HUES48 (cell line): ENCODE measurements at regions not wholly inside any gene's neighbourhood (a gene's known extent, or its start where the extent isn't known, plus 50 kb on each side); places are given as distances from the start of the nearest gene placed in this dataset.
A peak's percentile ranks its signal among the peaks of the same experiment; 100 is the strongest.

Experiments
- H3K27ac ChIP-seq: one replicate; pipeline ENCODE4 v1.7.0; 2013; ENCODE audit warnings: low read depth, low read length, inconsistent platforms
- H3K27me3 ChIP-seq: 2 replicates; pipeline ENCODE4 v1.6.1; 2013; ENCODE audit warnings: mild to moderate bottlenecking, low read length; ENCODE audit not compliant: control insufficient read depth, insufficient read depth
- H3K36me3 ChIP-seq: 2 replicates; pipeline ENCODE4 v1.6.1; 2013; ENCODE audit warnings: low read length; ENCODE audit not compliant: control insufficient read depth, insufficient read depth
- H3K4me1 ChIP-seq: 2 replicates; pipeline ENCODE4 v1.6.1; 2013; ENCODE audit warnings: mild to moderate bottlenecking, low read length; ENCODE audit not compliant: control insufficient read depth, insufficient read depth
- H3K4me3 ChIP-seq: 2 replicates; pipeline ENCODE4 v1.5.1; 2013; ENCODE audit warnings: mild to moderate bottlenecking, low read depth, low read length
- H3K9ac ChIP-seq: 2 replicates; pipeline ENCODE4 v1.6.1; 2013; ENCODE audit warnings: mild to moderate bottlenecking, low read depth, low read length, moderate library complexity
- H3K9me3 ChIP-seq: 2 replicates; pipeline ENCODE4 v1.6.1; 2013; ENCODE audit warnings: low read length; ENCODE audit not compliant: control insufficient read depth, insufficient read depth

DNA sequence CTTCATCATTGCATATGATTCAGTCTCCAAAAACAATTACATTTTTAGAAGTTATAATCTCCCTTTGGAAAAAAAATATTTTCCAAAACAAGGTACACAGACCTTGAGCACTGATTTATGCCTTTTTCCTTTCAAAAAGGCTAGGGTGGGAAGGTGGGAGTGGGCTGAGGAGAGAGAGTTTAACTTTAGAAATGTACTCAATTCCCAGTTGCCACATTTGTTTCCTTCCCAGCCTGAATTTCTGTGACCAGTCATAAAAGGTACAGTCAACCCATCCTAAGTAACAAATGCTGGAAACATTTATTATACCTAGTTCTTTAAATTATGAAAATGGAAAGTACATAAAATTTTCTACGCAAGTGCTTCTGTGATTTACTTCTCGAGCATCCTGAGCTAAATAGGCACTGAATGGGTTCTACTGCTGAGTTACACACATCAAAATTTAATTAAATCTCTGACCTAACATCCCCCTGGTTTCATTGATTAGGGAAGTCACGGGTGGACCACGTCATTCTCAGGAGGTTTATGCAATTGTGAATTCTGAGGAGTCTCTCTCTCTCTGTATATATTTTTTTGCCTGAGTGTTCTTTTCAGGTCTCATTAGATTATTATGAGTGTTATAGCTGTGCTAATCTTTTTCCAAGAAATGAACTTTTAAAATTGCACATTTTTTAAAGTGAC, 371.8 kb downstream of the BTG1 start:
- Histone ChIP-seq H3K27ac (no peak overlapping the region), H3K36me3 (no peaks in the 10 kb centered on the region), H3K4me1 (peaks cover 2% of the 10 kb centered on the region; the same call in 1 of the 2 replicates), H3K27me3 (no peaks in the 10 kb centered on the region), H3K9me3 (0 out of 2 replicates have a peak, but pooled peaks cover 4% of the 10 kb centered on the region), H3K9ac (no peak overlapping the region), H3K4me3 (no peak overlapping the region)

DNA sequence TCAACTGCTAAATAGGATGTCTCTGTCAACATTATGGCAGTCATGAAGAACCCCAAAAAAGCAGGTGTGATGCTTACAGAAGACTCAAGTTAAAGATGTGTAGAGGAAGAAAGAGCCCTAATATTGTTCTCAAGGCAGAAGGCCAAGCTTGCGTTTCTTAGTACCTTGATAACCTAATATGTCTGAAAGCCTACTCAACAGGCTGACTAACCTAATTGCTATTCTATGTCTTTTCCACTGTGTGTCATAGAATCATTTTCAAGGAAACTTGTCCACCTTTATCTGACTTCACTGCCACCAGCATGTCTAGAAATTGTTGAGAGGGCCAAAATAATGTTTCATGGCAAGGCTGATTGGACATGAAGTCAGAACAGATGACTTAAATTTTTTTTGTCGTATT, 373.2 kb downstream of the BTG1 start:
- Histone ChIP-seq H3K36me3 (no peaks in the 10 kb centered on the region), H3K27ac (no peak overlapping the region), H3K9ac (no peak overlapping the region), H3K9me3 (0 out of 2 replicates have a peak, but pooled peaks cover 4% of the 10 kb centered on the region), H3K4me1 (no peaks in the 10 kb centered on the region; the same call in 1 of the 2 replicates), H3K27me3 (no peaks in the 10 kb centered on the region), H3K4me3 (no peak overlapping the region)

DNA sequence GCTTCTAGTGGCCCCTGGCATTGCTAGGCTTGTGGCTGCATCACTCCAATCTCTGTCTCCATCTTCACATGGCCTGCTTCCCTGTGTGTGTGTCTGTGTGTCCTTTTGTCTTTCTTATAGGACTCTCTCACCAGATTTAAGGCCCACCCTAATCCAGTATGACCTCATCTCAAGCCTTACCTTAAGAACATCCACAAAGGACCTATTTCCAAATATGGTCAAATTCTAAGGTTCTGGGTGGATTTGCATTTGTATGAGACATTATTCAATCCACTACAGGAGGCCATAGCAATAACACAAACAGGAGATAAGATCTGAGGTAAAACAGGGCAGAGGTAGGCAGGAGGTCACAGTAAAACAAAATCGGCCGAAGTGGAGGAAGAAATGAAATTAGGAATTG, 375.9 kb downstream of the BTG1 start:
- H3K27ac ChIP-seq = peak overlapping the region; percentile 36
- 0 out of 2 replicates have a peak, but pooled peaks cover 4% of the 10 kb centered on the region for H3K9me3 ChIP-seq
- no peak overlapping the region for H3K9ac ChIP-seq
- no peaks in the 10 kb centered on the region; the same call in 1 of the 2 replicates for H3K4me1 ChIP-seq
- H3K27me3 ChIP-seq = no peaks in the 10 kb centered on the region
- H3K4me3 ChIP-seq = no peak overlapping the region
- H3K36me3 ChIP-seq = no peaks in the 10 kb centered on the region

DNA sequence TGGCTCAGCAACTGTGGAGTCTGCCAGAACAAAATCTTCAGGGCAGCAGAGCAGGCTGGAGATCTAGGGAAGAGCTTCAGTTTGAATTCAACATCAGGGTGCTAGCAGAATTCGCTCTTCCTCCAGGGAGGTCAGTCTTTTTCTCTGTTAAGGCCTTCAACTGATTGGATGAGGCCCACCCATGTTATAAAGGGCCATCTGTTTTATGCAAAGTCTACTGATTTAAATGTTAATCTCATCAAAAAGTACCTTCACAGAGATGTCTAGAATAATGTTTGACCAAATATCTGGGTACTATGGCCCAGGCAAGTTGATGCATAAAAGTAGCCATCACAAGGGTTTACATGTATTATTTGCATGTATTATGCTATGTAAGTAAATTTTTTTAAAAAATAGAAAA, 378.4 kb downstream of the BTG1 start:
- Histone ChIP-seq H3K4me3 (no peak overlapping the region), H3K27ac (no peak overlapping the region), H3K9me3 (0 out of 2 replicates have a peak, but pooled peaks cover 4% of the 10 kb centered on the region), H3K4me1 (no peaks in the 10 kb centered on the region; the same call in 1 of the 2 replicates), H3K9ac (no peak overlapping the region), H3K36me3 (no peaks in the 10 kb centered on the region), H3K27me3 (no peaks in the 10 kb centered on the region)

DNA sequence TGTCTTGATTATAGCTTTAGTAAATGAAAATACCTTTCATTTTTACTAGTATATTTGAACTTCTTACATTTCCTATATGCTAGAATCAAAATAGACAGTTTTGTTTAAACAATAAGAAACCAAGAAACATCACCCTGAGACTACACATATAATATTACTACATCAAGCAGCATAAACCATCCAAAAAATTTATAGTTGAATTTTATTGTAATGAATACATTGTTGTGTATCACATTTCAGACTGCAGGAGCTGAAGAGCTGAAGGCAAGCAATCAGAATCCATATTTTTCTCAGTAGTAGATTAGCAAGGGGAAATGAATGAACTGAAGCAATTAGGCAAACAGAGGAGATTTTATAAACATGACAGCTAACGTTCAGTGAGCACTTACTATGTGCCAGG, 379.2 kb downstream of the BTG1 start:
- Histone ChIP-seq H3K27me3 (no peaks in the 10 kb centered on the region), H3K4me1 (no peaks in the 10 kb centered on the region; the same call in 1 of the 2 replicates), H3K9me3 (0 out of 2 replicates have a peak, but pooled peaks cover 4% of the 10 kb centered on the region), H3K36me3 (no peaks in the 10 kb centered on the region), H3K4me3 (no peak overlapping the region), H3K9ac (no peak overlapping the region), H3K27ac (no peak overlapping the region)

DNA sequence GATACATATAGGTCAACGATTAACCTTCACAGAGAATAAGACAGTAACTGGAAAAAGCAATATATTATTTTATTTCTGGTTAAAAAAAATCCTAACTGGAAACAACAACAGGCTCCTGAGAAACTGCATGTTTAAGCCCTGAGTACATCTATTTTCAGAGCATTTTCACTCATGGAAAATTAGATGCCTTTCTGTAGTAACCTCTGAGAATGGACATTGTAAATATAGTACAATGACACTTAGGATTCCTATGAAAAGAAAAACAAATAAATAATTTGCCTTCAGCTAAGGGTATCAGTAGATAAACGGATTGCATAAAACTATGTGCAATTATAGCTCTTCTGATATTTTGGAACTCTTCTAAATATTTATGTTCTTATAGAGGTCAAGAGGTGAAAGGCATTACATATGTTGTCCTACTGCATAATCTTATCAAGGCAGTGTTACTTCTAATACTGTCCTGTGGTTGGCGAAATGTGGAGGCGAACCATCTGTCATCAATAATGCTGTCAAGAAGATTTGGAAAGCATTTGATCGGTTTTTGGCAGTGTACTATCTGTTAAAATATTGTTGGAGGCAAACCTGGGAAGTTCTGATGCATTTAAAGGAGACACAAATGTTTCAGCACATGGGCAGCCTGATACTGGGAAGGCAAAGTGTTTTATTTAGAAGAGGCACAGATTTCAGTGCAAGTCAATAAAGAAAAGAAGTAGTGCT, 381.8 kb downstream of the BTG1 start:
- no peak overlapping the region for H3K27ac ChIP-seq
- H3K4me3 ChIP-seq = no peak overlapping the region
- H3K27me3 ChIP-seq = no peaks in the 10 kb centered on the region
- H3K9me3 ChIP-seq = no peaks in the 10 kb centered on the region
- H3K4me1 ChIP-seq = no peaks in the 10 kb centered on the region
- H3K9ac ChIP-seq = no peak overlapping the region
- H3K36me3 ChIP-seq = no peaks in the 10 kb centered on the region

DNA sequence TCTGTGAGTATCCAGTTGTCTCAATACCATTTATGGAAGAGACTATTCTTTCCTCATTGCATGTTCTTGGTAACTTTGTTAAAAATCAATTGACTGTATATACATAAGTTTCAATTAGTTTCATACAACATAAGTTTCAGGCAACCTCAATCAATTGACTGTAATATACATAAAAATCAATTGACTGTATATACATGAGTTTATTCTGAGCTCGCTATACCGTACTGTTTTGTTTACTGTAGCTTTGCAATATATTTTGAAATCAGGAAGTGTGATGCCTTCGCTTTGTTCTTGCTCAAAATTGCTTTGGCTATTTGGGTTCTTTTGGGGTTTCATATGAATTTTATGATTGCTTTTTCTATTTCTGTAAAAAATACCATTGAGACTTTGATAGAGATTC, 392.0 kb downstream of the BTG1 start:
- H3K9me3 ChIP-seq = no peaks in the 10 kb centered on the region
- no peak overlapping the region for H3K4me3 ChIP-seq
- H3K27me3 ChIP-seq = no peaks in the 10 kb centered on the region
- H3K27ac ChIP-seq = no peak overlapping the region
- H3K9ac ChIP-seq = no peak overlapping the region
- no peaks in the 10 kb centered on the region for H3K36me3 ChIP-seq
- H3K4me1 ChIP-seq = no peaks in the 10 kb centered on the region

DNA sequence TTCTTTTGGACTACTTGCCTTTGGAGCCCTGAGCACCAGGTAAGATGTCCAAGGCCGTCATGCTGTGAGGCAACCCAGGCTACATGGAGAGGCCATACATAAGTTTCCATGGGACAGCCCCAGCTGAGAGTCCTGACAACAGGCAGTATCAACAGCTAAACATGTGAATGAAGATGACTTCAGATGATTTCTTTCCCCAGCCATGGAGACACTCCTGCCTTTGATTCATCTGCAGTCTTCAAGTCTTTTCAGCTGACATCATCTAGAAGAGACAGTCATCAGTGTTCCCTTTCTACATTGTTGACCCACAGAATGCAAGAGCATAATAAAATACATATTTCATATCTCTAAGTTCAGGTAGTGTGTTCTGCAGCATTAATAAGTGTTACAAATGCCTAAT, 398.7 kb downstream of the BTG1 start:
- Histone ChIP-seq H3K9me3 (no peaks in the 10 kb centered on the region), H3K9ac (no peak overlapping the region), H3K36me3 (no peaks in the 10 kb centered on the region), H3K4me1 (peaks cover 7% of the 10 kb centered on the region; the same call in 1 of the 2 replicates), H3K4me3 (no peak overlapping the region), H3K27ac (no peak overlapping the region), H3K27me3 (no peaks in the 10 kb centered on the region)

DNA sequence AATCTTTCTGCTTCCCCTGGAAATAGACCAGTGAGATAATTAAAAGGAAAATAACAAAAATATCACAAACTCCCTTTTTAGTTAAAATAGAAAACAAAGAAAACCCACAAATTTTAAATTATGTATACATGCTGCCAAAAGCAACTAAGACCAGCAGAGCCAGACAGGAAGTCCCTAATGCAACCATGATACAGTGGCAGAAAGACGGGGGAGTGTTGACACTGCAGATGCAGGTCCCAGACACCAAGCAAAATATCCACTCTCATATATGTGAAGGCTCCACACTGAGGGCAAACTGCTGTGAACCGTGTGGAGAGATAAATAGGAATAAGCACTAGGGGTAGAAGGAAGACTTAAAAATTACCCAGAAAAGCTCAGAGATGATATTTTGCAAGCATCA, 401.0 kb downstream of the BTG1 start:
- Histone ChIP-seq H3K27me3 (no peaks in the 10 kb centered on the region), H3K27ac (no peak overlapping the region), H3K9me3 (no peaks in the 10 kb centered on the region), H3K4me1 (peaks cover 7% of the 10 kb centered on the region; the same call in 1 of the 2 replicates), H3K36me3 (no peaks in the 10 kb centered on the region), H3K9ac (no peak overlapping the region), H3K4me3 (no peak overlapping the region)

DNA sequence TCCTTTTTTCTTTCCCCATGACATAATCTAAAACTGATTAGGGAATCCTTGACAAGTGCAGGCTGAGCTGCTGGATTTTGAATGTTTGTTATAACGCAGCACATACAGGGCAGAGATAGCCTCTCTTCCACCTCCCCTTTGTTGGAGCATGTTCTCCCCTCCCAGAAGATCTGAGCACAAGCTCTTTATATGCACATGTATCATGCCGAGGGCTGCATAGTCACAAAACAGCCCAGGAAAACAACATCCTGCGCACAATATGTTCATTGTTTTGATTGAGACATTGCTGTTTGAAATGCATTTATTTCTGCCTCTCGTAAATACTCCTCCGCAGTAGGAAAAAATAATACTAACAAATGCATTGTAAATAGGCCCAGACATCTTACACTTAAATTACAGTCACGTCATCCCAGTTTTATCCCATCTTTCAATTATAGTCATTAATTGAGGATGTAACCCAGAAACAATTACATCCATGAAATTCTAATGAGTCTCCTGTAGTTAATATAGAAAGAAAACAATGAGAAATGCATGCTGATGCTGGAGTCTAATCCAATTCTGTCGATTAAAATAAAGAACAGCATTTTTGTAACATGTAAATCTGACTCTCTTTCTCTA, 401.8 kb downstream of the BTG1 start:
- Histone ChIP-seq H3K4me3 (no peak overlapping the region), H3K27me3 (no peaks in the 10 kb centered on the region), H3K36me3 (no peaks in the 10 kb centered on the region), H3K27ac (no peak overlapping the region), H3K4me1 (peaks cover 7% of the 10 kb centered on the region; the same call in 1 of the 2 replicates), H3K9ac (no peak overlapping the region), H3K9me3 (no peaks in the 10 kb centered on the region)

DNA sequence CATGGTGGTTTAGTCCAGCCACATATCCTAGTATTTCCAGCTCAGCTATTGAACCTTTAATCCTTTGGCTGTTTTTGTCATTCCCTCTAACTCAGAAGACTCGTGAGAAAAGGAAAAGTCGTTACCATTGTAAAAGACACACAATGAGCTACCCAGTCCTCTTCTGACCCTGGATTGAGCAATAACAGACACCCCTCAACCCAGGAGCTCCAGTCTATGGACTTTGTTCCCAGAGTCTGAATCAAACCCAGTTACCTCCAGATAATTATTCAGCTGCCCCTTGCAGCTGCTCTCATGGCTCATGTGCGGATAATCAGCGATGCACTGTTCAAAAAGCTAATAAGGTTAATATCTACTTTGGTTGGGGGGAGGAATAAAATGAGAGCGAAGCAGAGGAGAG, 402.4 kb downstream of the BTG1 start:
- H3K9ac ChIP-seq = no peak overlapping the region
- no peak overlapping the region for H3K27ac ChIP-seq
- H3K9me3 ChIP-seq = no peaks in the 10 kb centered on the region
- H3K27me3 ChIP-seq = no peaks in the 10 kb centered on the region
- no peak overlapping the region for H3K4me3 ChIP-seq
- H3K36me3 ChIP-seq = no peaks in the 10 kb centered on the region
- peaks cover 7% of the 10 kb centered on the region; the same call in 1 of the 2 replicates for H3K4me1 ChIP-seq
